ENCODE measurements at regions not wholly inside any gene's neighbourhood (a gene's known extent, or its start where the extent isn't known, plus 50 kb on each side); places are given as distances from the start of the nearest gene placed in this dataset.

GRCh38 chr6:157772820-157773219 is 50.2 kb upstream of the SNX9 start:
- Histone ChIP-seq H4K20me1 (ENCODE audit: insufficient read depth, low read length, poor library complexity, severe bottlenecking) (no peaks in the 10 kb centered on the region), H3K27me3 (ENCODE audit: insufficient read depth, low read length, poor library complexity, severe bottlenecking) (peaks cover 6% of the 10 kb centered on the region), H2AFZ (ENCODE audit: low read length) (no peak overlapping the region), H3K9me3 (ENCODE audit: insufficient read depth, low read depth, low read length) (no peaks in the 10 kb centered on the region), H3F3A (ENCODE audit: low read depth) (no peaks in the 10 kb centered on the region), H3K36me3 (ENCODE audit: insufficient read depth, low read length) (no peaks in the 10 kb centered on the region), H3K9ac (ENCODE audit: low read depth, low read length, poor library complexity, severe bottlenecking) (no peak overlapping the region), H3K4me1 (ENCODE audit: insufficient read depth, low read length, poor library complexity, severe bottlenecking) (no peaks in the 10 kb centered on the region), H3K4me3 (ENCODE audit: low read length, poor library complexity, severe bottlenecking) (no peak overlapping the region), H3K79me2 (ENCODE audit: insufficient read depth, low read length) (no peaks in the 10 kb centered on the region), H3K9me2 (replicated peaks; ENCODE audit: low read depth, low read length) (no peaks in the 10 kb centered on the region), H3K4me2 (ENCODE audit: low read depth, low read length, poor library complexity, severe bottlenecking) (no peak overlapping the region)
- TF ChIP-seq EZH2phosphoT487 (IDR thresholded peaks at IDR 0.05; ENCODE audit: borderline replicate concordance) (no peak), CTCF (conservative IDR thresholded peaks at IDR 0.05; ENCODE audit: low read length) (no peak)
